ENCODE measurements at regions not wholly inside any gene's neighbourhood (a gene's known extent, or its start where the extent isn't known, plus 50 kb on each side); places are given as distances from the start of the nearest gene placed in this dataset.
A peak's percentile ranks its signal among the peaks of the same experiment; 100 is the strongest.
"Not testable (repeated sequence)": the region's sequence is repeated elsewhere in the genome, so short reads cannot be mapped to it uniquely, and the experiment has no call there.

DNA sequence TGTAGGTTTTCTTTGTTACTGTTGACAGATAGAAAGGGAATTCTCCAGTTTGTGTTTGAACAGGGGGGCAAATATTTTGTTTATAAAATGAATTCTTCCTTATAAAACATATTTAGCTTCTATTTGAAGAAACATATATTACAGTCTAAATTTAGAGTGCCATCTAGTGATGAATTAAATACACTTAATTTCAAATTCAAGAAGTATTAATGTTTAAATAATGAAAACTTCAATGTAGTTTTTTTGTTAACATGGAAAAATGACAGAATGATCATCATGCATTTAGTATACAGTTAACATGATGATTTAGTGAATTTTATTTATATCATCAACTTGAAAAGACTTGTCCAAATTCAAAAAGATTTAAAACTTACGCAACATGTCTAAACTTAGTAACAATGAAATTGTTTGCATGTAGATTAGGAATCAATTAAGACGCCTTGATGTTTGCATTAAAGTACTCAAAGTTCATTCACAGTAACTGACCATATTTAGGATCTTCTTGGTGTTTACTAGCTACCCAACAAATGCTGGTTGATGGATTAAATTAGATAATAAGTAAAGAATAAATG lies 765.9 kb upstream of the SLITRK1 start:
- peak; percentile 11 for FAIRE-seq
- no peak for DNase-seq (ENCODE audit: insufficient read length, low spot score)
- no peak for TF ChIP-seq POLR2A (IDR thresholded peaks at IDR 0.05; ENCODE audit: low read depth, low read length)

DNA sequence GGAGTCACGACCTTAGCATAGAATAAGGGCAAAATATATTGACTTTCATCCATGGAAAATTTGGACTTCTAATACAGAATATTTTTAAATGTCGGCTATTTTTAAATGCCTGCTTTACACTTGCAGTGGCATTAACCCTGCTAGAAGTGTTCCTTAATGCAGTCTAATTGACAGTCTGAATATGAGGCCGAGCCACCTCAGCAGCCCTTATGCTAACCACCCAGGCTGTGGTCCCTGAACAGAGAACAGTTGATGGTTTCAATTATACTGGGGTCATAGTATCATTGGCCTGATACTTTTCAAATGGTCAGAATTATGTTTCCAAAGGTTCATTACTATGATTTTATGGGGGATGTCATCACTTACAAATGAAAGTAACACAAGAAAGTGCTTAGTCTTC lies 764.7 kb upstream of the SLITRK1 start:
- no peak for TF ChIP-seq POLR2A (IDR thresholded peaks at IDR 0.05; ENCODE audit: low read depth, low read length)
- DNase-seq (ENCODE audit: insufficient read length, low spot score) (no peak), FAIRE-seq (no peak)

DNA sequence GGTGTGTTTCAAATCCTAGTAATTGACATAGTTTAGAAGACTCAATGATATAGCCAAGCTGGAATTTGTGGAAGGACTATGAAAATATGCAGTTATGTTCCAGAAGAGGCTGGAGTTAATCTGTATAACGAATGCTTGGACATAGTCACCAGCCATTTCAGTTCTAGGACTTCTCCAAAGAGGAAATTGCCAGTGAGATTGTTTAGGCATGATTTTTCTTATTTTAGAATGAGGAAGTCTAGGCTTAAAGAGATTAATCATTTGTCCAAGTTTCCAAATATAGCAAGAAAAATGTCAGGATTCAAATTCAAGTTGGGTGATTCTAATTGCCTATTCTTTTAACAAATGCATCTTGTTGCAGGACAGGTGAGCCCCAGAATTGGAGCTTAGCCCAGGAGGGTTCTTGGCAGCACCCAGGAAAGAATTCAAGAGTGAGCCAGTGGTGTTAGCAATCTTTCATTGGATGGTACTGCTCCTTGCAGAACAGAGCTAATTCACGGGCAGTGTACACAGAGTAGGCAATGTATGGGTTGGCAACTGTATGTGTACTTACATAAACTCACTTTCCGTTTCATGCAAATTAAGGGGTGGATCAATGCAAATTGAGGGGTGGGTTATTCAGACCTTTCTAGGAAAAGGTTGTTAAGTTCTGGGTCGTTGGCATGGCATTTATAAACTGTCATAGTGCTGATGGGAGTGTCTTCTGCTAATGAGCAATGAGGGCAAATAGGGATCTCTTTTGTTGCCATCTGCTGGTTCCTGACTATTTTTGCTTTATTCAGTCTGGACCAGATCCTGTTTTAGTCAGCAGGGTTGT lies 763.1 kb upstream of the SLITRK1 start:
- no peak for DNase-seq (ENCODE audit: insufficient read length, low spot score)
- TF ChIP-seq POLR2A (IDR thresholded peaks at IDR 0.05; ENCODE audit: low read depth, low read length), result no peak
- no peak for FAIRE-seq

DNA sequence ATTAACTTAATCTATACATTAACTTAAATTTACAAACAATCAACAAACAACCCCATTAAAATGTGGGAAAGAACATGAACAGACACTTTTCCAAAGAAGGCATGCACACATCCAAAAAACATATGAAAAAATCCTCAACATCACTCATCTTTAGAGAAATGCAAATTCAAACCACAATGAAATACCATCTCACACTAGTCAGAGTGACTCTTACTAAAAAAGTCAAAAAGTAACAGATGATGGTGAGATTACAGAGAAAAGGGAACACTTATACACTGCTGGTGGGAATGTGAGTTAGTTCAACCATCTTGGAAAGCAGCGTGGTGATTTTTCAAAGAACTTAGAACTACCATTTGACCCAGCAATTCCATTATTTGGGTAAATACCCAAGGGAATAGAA lies 759.2 kb upstream of the SLITRK1 start:
- TF ChIP-seq POLR2A (IDR thresholded peaks at IDR 0.05; ENCODE audit: low read depth, low read length), result no peak
- DNase-seq (ENCODE audit: insufficient read length, low spot score) (no peak), FAIRE-seq (no peak)

DNA sequence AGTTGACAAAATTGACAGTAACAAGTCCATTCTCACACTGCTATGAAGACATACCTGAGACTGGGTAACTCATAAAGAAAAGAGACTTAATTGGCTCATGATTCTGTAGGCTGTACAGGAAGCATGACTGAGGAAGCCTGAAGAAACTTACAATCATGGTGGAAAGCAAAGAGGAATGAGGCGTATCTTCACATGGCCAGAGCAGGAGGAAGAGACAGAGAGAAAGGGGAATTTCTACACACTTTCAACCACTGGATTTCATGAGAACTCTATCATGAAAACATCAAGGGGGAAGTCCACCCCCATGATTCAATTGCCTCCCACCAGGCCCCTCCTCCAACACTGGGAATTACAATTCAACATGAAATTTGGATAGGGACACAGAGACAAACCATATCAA lies 758.4 kb upstream of the SLITRK1 start:
- no peak for TF ChIP-seq POLR2A (IDR thresholded peaks at IDR 0.05; ENCODE audit: low read depth, low read length)
- FAIRE-seq, result no peak
- DNase-seq (ENCODE audit: insufficient read length, low spot score), result no peak

DNA sequence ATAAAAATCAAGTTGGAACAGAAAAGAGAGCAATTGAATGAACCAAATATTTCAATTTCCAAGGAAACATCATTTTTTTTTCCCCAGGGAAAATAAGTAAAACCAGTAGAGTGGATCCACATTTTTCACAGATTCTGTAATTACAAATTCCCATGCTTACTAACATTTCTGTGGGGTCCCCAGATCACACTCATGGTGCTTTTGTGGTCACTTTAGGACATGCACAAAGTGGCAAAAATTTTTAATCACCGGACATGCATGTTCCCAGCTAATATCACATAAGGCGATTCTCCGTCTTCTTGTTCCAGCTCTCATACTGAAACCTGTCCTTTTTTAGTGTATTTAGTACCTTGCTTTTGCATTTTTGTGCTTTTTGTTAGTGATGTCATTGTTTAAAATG lies 748.2 kb upstream of the SLITRK1 start:
- TF ChIP-seq POLR2A (IDR thresholded peaks at IDR 0.05; ENCODE audit: low read depth, low read length), result no peak
- FAIRE-seq, result no peak
- DNase-seq (ENCODE audit: insufficient read length, low spot score), result no peak

DNA sequence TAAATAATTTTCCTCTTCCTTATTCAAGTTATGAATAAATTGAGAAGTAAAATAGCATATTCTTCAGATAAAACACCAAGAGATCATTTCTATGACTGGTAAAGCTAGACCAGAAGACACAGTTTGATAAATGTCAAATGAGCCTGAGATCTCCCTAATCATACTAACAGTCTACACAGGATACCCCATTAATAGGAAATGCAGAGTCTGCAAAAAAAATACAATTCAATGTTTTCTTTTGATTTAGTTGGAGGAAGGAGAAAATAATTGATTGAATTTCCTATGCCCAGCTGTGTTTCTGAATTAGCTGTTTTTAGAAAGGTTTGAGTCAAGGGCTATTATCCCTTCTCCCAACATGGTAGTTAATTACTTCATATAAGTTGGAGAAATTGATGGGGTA lies 734.6 kb upstream of the SLITRK1 start:
- TF ChIP-seq POLR2A (IDR thresholded peaks at IDR 0.05; ENCODE audit: low read depth, low read length), result no peak
- no peak for FAIRE-seq
- no peak for DNase-seq (ENCODE audit: insufficient read length, low spot score)

DNA sequence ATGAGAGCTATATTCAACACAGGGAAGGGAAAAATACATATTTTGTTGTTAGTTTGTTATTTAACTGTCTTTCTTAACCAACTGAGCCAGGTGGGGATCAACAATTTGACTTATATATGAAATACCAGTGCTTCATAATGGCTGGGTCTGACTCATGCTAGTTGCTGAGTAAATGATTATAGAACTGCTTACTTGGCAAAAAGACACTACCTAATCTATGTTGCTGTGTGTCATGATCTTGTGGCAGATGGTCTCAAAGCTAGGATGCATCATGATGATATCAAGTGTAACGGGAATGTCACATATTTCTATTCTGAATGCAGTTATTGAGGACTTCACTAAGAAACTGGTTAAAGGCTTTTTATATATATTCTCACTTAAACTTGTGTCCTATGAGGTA lies 727.4 kb upstream of the SLITRK1 start:
- FAIRE-seq (peak; percentile 62), DNase-seq (ENCODE audit: insufficient read length, low spot score) (no peak)
- no peak for TF ChIP-seq POLR2A (IDR thresholded peaks at IDR 0.05; ENCODE audit: low read depth, low read length)

DNA sequence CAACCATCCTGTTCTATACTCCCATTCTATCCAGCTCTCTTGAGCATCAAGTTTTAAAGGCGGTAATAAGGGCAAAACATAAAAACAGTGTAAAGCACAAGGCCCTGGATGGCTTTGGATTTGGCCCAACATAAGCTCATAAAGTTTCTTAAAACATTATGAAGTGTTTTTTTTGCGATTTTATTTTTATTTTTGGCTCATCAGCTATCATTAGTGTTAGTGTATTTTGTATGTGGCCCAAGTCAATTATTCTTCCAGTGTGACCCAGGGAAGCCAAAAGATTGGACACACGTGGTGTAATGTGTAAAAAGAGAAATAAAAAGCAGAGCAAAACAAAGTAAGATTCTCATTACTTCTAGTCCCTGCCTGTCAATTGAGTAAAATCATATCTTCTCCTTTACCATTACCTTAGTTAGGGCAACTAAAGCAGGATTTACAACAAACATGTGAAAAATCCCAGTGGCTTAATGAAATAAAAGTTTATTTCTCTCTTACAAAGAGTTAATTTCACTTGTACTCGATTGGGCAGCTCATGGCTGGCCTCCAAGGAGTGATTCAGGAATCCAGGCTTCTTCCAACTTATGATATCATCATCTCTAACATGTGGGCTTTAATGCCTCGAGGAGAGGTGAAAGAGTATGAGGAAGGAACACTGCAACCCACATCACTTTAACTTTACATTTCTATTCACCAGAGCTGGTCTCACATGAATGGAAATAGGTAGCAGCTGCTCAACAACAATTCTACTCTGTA lies 725.2 kb upstream of the SLITRK1 start:
- DNase-seq (ENCODE audit: insufficient read length, low spot score) (no peak), FAIRE-seq (peak; percentile 87)
- no peak for TF ChIP-seq POLR2A (IDR thresholded peaks at IDR 0.05; ENCODE audit: low read depth, low read length)

DNA sequence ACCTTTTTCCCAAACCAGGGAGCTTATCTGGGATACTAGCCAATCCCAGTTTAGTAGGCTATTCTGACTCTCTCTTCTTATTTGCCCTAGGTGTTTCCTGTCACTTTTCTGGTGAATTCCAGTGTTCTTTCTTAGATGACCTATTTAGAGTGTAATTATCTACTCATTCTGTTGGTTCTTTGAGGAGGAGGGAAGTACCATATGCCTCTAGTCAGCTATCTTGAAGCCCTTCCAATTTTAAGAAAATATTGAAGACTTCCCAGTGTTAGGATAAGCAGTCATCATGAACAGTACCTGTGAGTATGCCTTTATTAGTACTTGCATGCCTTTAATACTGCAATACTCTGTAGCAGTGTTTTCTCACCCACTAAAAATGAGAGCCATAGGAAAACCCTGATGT lies 724.3 kb upstream of the SLITRK1 start:
- no peak for FAIRE-seq

DNA sequence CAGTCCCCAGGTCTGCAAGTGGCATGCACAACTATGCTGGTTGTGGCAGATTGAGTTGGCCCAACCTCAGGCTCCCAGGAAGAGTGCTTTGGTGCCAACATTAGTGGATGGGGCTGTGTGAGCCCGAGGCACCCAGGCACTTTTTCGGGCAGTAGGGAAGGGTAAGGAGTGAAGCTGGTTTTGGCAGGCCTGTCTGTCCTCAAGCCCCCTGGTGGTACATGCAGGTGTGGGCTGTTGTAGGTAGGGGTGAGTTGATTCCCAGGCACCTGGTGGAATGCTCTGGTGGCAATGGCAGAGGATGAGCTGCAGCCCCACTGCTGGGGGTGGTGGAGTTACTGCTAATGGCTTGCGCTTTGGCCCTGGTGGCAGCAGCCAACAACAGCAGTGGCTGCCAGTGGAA lies 723.7 kb upstream of the SLITRK1 start:
- no peak for DNase-seq (ENCODE audit: insufficient read length, low spot score)
- no peak for FAIRE-seq
- TF ChIP-seq POLR2A (IDR thresholded peaks at IDR 0.05; ENCODE audit: low read depth, low read length), result no peak

More for the DNA sequence above, 724.3 kb upstream of the SLITRK1 start:
- no peak for DNase-seq (ENCODE audit: insufficient read length, low spot score)
- no peak for TF ChIP-seq POLR2A (IDR thresholded peaks at IDR 0.05; ENCODE audit: low read depth, low read length)

DNA sequence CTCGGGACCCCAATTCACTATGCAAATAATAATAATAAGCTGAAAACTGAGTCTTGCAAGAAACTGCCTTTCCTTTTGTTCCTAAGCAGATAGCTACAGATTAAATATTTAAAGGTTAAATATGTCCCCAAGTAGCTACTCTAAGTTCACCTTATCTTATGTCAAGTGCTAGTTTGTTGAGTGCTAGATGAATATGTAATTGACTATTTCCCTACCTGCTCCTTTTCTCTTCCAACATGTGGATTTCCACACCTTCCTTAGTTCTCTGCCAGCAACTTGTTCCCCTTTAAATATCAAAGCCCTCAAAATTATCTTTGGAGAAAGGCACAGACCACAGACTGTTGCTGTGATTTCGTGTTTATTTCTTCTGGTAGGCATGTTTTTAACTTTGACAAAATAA lies 709.2 kb upstream of the SLITRK1 start:
- FAIRE-seq, result no peak
- TF ChIP-seq POLR2A (IDR thresholded peaks at IDR 0.05; ENCODE audit: low read depth, low read length), result no peak
- no peak for DNase-seq (ENCODE audit: insufficient read length, low spot score)

DNA sequence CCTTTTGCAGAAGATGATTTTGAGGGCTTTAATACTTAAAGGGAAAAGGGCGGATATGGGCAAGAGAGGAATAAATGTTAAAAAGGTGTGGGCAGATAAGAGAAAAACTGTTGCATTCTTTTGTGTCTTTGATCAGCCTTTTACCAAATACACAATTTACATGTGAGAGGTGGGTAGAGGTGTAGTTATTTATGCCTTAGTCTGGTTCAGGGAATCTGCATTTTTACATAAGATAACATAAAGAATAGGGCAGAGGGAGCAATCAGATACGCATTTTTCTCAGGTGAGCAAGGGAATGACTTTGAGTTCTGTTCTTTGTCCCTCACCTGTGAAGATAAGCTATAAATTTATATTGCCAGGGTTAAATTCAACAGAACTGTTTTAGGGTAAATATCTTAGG lies 708.4 kb upstream of the SLITRK1 start:
- TF ChIP-seq POLR2A (IDR thresholded peaks at IDR 0.05; ENCODE audit: low read depth, low read length), result no peak
- FAIRE-seq (no peak), DNase-seq (ENCODE audit: insufficient read length, low spot score) (no peak)

DNA sequence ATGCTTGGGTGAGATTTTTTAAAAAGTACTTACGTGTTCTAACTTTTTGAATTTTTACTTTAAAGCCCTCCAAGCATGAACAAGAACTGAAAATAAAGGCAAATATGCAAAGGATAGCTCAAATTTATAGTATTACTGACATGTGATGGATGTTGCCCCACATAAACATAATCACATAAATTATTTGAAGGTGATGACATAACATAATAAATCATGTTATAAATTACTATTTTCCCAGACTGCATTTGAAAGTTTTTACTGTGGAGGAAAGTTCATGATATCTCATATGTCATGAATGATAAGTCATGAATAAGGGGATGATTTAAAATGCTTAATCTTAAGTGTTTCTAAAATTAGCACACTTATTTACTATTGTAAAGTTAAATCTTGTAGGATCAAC lies 705.7 kb upstream of the SLITRK1 start:
- FAIRE-seq (peak; percentile 6), DNase-seq (ENCODE audit: insufficient read length, low spot score) (no peak)
- no peak for TF ChIP-seq POLR2A (IDR thresholded peaks at IDR 0.05; ENCODE audit: low read depth, low read length)

DNA sequence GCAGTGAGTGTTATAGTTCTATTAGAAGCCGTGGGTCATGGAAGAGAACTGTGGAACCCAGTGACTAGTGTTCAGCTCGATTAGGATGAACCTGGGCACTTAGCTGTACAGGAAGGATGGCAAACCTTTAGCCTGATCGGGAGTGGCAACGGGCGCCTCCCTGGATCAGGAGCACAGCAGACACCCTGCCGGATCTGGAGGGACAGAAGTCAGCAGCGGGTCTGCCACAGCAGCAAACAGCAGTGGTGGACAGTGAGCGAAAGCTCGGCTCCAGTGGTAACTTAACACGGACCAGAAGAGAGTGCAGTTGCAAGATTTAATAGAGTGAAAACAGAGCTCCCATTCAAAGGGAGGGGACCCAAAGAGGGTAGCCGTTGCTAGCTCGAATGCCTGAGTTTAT lies 697.6 kb upstream of the SLITRK1 start:
- not testable (repeated sequence) for FAIRE-seq; DNase-seq (ENCODE audit: insufficient read length, low spot score)
